A549 (cell line): ENCODE measurements at regions not wholly inside any gene's neighbourhood (a gene's known extent, or its start where the extent isn't known, plus 50 kb on each side); places are given as distances from the start of the nearest gene placed in this dataset.

Experiments used
- BHLHE40 ChIP-seq: IDR thresholded peaks from 2 replicates; pipeline ENCODE4 v1.6.1; 2012; ENCODE audit warnings: low read depth, low read length, inconsistent platforms
- CBX2 ChIP-seq: fragments of 200-600 bp; sonication (generic); IDR thresholded peaks from 2 replicates; pipeline ENCODE4 v1.6.1; 2016; ENCODE audit warnings: low read depth, mild to moderate bottlenecking, borderline replicate concordance
- CHD2 ChIP-seq: fragments of 150-350 bp; IDR thresholded peaks from 2 replicates; pipeline ENCODE4 v1.6.1; 2014; ENCODE audit warnings: low read length; ENCODE audit not compliant: partially characterized antibody
- JUN ChIP-seq, 2 experiments: fragments of >200 bp; sonication (Bioruptor Twin); formaldehyde crosslinking; IDR thresholded peaks; 2 replicates in 1 of 2; 3 replicates in 1 of 2; pipeline ENCODE4 v1.6.1; 2016 to 2017
- JUNB ChIP-seq: fragments of >200 bp; sonication (Bioruptor Twin); formaldehyde crosslinking; IDR thresholded peaks from 2 replicates; pipeline ENCODE4 v1.6.1; 2016
- KDM1A ChIP-seq: fragments of 200-600 bp; sonication (generic); IDR thresholded peaks from 2 replicates; pipeline ENCODE4 v1.6.1; 2016; ENCODE audit warnings: low read depth, mild to moderate bottlenecking
- MAFK ChIP-seq: fragments of 450-650 bp; IDR thresholded peaks from 2 replicates; pipeline ENCODE4 v1.6.1; 2014; ENCODE audit not compliant: partially characterized antibody
- PHF8 ChIP-seq: fragments of 200-600 bp; sonication (generic); IDR thresholded peaks from 2 replicates; pipeline ENCODE4 v1.6.1; 2016; ENCODE audit warnings: low read depth, mild to moderate bottlenecking, antibody characterized with exemption, moderate library complexity, borderline replicate concordance
- POLR2A ChIP-seq: IDR thresholded peaks from 2 replicates; pipeline ENCODE4 v1.6.1; 2012; ENCODE audit warnings: mild to moderate bottlenecking, low read length
- RAD21 ChIP-seq, 2 experiments: fragments of >200 bp in 1 of 2; sonication (Bioruptor Twin) in 1 of 2; formaldehyde crosslinking in 1 of 2; IDR thresholded peaks in 1 of 2; conservative IDR thresholded peaks in 1 of 2; 2 replicates in 1 of 2; 3 replicates in 1 of 2; pipeline ENCODE4 v1.6.1; 2012 to 2018; ENCODE audit warnings: inconsistent platforms in 1 of 2
- TF ChIP-seq, protein P1 (sequence below): fragments of >200 bp; sonication (Bioruptor Twin); formaldehyde crosslinking; IDR thresholded peaks from 3 replicates; pipeline ENCODE4 v1.5.1; 2016
- TF ChIP-seq, protein P2 (sequence below): fragments of 250-450 bp; sonication (Bioruptor Pico); IDR thresholded peaks from 2 replicates; pipeline ENCODE4 v1.5.0; 2020; ENCODE audit warnings: low read depth, mild to moderate bottlenecking, moderate library complexity
- TF ChIP-seq, protein P3 (sequence below): IDR thresholded peaks from 2 replicates; pipeline ENCODE4 v1.6.1; 2012

DNA sequence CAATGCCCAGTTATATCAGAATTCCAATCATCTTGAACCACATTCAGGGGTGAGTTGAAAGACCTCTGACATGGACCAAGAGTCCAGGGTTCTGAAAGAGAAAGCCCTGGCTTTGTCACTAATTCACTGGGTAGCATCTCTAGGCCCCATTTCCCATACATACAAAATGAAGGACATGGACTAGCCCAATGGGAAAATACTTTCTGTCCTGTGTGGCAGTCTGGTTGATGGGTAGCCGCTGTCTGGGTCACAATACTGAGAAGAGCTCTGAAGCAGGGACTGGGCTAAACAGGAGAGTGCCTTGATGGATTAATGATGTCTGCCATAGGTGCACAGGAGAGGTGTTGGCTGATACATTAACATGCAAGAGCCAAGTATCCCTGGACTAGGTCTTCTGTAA lies 214.3 kb downstream of the RAB11FIP4 start:
- TF ChIP-seq BHLHE40, result no peak
- TF ChIP-seq, protein P1, sequence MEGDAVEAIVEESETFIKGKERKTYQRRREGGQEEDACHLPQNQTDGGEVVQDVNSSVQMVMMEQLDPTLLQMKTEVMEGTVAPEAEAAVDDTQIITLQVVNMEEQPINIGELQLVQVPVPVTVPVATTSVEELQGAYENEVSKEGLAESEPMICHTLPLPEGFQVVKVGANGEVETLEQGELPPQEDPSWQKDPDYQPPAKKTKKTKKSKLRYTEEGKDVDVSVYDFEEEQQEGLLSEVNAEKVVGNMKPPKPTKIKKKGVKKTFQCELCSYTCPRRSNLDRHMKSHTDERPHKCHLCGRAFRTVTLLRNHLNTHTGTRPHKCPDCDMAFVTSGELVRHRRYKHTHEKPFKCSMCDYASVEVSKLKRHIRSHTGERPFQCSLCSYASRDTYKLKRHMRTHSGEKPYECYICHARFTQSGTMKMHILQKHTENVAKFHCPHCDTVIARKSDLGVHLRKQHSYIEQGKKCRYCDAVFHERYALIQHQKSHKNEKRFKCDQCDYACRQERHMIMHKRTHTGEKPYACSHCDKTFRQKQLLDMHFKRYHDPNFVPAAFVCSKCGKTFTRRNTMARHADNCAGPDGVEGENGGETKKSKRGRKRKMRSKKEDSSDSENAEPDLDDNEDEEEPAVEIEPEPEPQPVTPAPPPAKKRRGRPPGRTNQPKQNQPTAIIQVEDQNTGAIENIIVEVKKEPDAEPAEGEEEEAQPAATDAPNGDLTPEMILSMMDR, result no peak
- TF ChIP-seq JUN (IDR thresholded peaks at IDR 0.05), result no peak
- TF ChIP-seq JUNB, result no peak
- no peak for TF ChIP-seq KDM1A
- no peak for TF ChIP-seq CHD2
- TF ChIP-seq PHF8, result no peak
- TF ChIP-seq, protein P2, sequence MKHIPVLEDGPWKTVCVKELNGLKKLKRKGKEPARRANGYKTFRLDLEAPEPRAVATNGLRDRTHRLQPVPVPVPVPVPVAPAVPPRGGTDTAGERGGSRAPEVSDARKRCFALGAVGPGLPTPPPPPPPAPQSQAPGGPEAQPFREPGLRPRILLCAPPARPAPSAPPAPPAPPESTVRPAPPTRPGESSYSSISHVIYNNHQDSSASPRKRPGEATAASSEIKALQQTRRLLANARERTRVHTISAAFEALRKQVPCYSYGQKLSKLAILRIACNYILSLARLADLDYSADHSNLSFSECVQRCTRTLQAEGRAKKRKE, result no peak
- TF ChIP-seq, protein P3, sequence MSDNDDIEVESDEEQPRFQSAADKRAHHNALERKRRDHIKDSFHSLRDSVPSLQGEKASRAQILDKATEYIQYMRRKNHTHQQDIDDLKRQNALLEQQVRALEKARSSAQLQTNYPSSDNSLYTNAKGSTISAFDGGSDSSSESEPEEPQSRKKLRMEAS, result no peak
- TF ChIP-seq POLR2A, result no peak
- TF ChIP-seq MAFK, result no peak
- TF ChIP-seq CBX2, result no peak
- no peak for TF ChIP-seq RAD21 (conservative IDR thresholded peaks at IDR 0.05 in 1 of 2, IDR thresholded peaks at IDR 0.05 in 1 of 2)
